Suppressor macrophage (primary cell): ENCODE measurements at regions not wholly inside any gene's neighbourhood (a gene's known extent, or its start where the extent isn't known, plus 50 kb on each side); places are given as distances from the start of the nearest gene placed in this dataset.

Experiments used
- DNase-seq, 4 experiments: peaks; one replicate each; pipeline ENCODE4 v3.0.0-alpha.2; 2020 to 2022

- no peak for DNase-seq
Observed at GRCh38 chrX:5526191-5526590, 702.5 kb downstream of the NLGN4X start.

GRCh38 chrX:5490786-5491563, 737.7 kb downstream of the NLGN4X start:
- DNase-seq, result no peak

- no peak for DNase-seq
Observed at GRCh38 chrX:5474282-5474681, 754.4 kb downstream of the NLGN4X start.

- DNase-seq, result peak in 3 of 4 experiments; percentile 0 to 8 (median 0)
Observed at GRCh38 chrX:5458300-5458842, 770.3 kb downstream of the NLGN4X start.

GRCh38 chrX:5449323-5449722, 779.3 kb downstream of the NLGN4X start:
- no peak for DNase-seq

- no peak for DNase-seq
Observed at GRCh38 chrX:5431823-5432222, 796.8 kb downstream of the NLGN4X start.

- no peak for DNase-seq
Observed at GRCh38 chrX:5425119-5425518, 803.5 kb downstream of the NLGN4X start.

GRCh38 chrX:5417381-5417780, 811.3 kb downstream of the NLGN4X start:
- no peak for DNase-seq

GRCh38 chrX:5415738-5416137, 812.9 kb downstream of the NLGN4X start:
- DNase-seq, result no peak

- DNase-seq, result no peak
Observed at GRCh38 chrX:5409106-5409505, 819.6 kb downstream of the NLGN4X start.

- DNase-seq, result no peak
Observed at GRCh38 chrX:5402461-5402860, 826.2 kb downstream of the NLGN4X start.

- no peak for DNase-seq
Observed at GRCh38 chrX:5399403-5399802, 829.3 kb downstream of the NLGN4X start.

GRCh38 chrX:5397409-5397808, 831.3 kb downstream of the NLGN4X start:
- no peak for DNase-seq

- no peak for DNase-seq
Observed at GRCh38 chrX:5390376-5390775, 838.3 kb downstream of the NLGN4X start.

GRCh38 chrX:5388087-5388486, 840.6 kb downstream of the NLGN4X start:
- DNase-seq, result peak in 3 of 4 experiments; percentile 7 to 54 (median 27)

- DNase-seq, result no peak
Observed at GRCh38 chrX:5380426-5380825, 848.2 kb downstream of the NLGN4X start.

GRCh38 chrX:5341902-5342301, 886.8 kb downstream of the NLGN4X start:
- DNase-seq, result no peak

GRCh38 chrX:5337160-5337559, 891.5 kb downstream of the NLGN4X start:
- no peak for DNase-seq

- no peak for DNase-seq
Observed at GRCh38 chrX:5324546-5324945, 904.1 kb downstream of the NLGN4X start.

- no peak for DNase-seq
Observed at GRCh38 chrX:5314148-5314547, 914.5 kb downstream of the NLGN4X start.

- DNase-seq, result peak in 3 of 4 experiments; percentile 5 to 16 (median 7)
Observed at GRCh38 chrX:5307416-5307815, 921.3 kb downstream of the NLGN4X start.

GRCh38 chrX:5306654-5307121, 922.0 kb downstream of the NLGN4X start:
- peak in 3 of 4 experiments; percentile 17 to 42 (median 33) for DNase-seq

- DNase-seq, result no peak
Observed at GRCh38 chrX:5305452-5305851, 923.2 kb downstream of the NLGN4X start.

GRCh38 chrX:5295004-5295403, 933.7 kb downstream of the NLGN4X start:
- DNase-seq, result no peak
